Putamen (tissue), 1 donor: ENCODE measurements at regions not wholly inside any gene's neighbourhood (a gene's known extent, or its start where the extent isn't known, plus 50 kb on each side); places are given as distances from the start of the nearest gene placed in this dataset.

ENCODE experiments used
- DNase-seq: peaks from one replicate; pipeline ENCODE4 v3.0.0-alpha.2; 2016; ENCODE audit warnings: low spot score

GRCh38 chr5:77569409-77569808, 69.1 kb downstream of the OTP start:
- no peak for DNase-seq

DNA sequence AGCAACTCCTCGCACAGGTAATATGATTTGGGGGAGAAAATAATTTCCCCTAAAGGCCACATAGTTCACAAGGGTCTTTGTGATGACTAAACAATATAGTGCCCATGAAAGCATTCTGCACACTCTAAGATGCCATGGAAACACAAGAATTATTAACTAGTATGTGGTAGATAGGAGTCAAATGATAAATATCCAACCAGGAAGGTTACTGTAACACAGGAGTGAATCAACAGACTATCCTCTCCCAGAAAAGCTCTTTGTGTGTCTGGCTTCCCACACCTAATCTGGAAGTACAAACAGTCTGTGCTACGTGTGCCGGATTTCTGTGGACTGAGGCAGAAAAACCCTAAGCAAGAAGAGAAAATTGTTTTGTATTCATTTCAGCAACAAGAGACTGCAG, 70.0 kb downstream of the OTP start:
- no peak for DNase-seq

DNA sequence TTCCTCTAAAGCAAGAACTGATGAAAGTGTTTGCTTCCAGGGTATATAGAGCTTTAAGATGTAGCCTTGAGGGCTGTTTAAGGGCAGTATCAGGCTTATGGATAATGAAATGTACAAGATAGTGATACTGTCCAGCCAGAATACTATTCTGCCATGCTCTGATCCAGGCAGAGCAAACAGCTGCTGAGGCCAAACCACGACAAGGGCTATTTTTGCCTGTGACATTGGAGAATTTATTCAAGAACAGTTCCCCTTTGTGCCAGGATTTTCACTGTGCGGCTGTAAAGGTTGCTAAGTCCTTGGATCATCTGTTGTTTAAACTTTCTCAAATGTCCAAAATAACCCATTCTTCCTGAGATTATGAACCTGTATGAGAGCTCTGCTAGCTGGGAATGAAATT, 70.4 kb downstream of the OTP start:
- no peak for DNase-seq

DNA sequence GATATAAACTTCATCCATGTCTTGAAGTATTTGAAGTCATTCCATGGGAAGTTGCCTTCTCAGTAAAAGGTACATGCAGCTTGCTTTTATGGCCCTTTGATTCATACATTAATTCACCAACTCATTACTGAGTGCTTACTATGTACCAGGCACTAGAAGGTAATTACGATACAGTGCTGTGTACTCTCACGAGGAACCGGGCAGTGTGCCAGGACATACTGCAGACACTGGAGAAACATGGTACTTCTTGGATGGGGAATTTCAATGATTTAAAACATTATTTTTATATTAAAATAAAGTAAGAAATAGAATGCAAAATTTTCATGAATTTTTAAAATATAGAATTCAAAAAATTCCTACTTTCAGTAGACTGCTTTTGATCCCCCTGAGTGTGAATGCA, 71.4 kb upstream of the WDR41 start:
- no peak for DNase-seq

DNA sequence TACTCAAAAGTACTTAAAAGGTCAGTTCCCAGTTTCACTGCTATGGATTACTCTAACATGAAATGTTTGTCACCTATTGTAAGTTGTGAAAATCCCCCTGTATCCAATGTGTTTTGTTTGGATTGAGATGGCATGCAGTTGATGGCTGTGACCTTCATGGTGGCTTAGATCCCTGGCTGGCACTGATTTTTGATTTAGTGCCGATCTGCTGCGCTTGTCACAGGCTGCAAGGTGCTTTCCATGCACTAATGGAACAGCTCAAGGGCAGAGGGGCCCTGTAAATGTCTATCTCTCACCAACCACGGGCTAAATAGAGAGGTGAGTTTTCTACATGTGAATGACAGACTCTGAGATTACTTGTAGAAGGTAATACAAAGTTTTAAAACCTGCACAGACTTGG, 69.8 kb upstream of the WDR41 start:
- DNase-seq: no peak

DNA sequence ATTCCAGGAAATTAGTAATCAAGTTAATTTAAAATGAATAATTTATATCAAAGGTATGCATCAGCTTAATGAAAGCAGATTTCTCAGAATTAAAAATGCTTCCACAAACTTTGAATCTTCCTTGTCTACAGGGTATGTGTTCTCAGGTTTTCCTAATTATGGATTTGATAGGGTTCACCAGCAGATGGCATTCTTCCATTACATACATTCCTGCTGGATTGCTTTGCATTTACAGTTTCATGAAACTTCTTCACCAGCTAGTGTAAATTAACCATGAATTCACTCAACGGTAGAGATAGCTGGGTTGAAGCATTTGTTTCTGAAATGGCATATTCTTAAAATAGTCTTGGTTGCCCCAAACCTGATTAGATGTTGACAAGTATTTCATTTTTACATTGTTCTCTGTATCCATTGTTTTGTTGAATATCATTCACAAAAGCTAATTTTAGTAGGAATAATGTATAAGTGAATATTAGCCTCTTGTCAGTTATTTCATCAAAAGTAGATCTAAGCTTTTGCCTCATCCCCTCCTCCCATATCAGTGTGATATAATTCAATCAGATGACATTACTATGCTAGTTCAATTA, 68.7 kb upstream of the WDR41 start:
- DNase-seq: peak; percentile 18

GRCh38 chr5:77558266-77558665, 66.2 kb upstream of the WDR41 start:
- DNase-seq: no peak

DNA sequence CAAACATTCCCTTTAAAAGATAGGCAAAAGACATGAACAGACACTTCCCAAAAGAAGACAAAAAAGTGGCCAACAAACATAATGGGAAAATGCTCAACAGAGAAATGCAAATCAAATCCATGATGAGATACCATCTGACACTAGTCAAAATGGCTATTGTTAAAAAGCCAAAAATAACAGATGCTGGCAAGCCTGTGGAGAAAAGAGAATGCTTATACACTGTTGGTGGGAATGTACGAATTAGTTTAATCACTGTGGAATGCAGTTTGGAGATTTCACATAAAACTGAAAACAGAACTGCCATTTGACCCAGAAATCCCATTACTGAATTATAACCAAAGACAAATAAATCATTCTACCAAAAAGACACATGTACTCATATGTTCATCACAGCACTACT, 58.3 kb upstream of the WDR41 start:
- no peak for DNase-seq

DNA sequence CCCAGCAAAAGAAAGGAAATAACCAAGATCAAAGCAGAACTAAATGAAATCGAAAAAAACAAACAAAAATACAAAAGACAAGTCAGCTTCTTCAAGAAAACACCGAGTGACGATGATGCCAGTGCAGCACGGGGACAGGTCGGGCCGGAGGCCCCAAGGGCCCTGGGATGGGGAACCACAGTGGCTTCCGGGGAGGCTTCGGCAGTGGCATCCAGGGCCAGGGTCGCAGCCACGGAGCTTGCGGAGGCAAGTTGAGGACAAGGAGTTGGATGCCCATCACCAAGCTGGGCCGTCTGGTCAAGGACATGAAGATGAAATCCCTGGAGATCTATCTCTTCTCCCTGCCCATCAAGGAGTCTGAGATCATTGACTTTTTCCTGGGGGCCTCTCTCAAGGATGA, 53.2 kb upstream of the WDR41 start:
- no peak for DNase-seq
